ENCODE measurements at regions not wholly inside any gene's neighbourhood (a gene's known extent, or its start where the extent isn't known, plus 50 kb on each side); places are given as distances from the start of the nearest gene placed in this dataset.

DNA sequence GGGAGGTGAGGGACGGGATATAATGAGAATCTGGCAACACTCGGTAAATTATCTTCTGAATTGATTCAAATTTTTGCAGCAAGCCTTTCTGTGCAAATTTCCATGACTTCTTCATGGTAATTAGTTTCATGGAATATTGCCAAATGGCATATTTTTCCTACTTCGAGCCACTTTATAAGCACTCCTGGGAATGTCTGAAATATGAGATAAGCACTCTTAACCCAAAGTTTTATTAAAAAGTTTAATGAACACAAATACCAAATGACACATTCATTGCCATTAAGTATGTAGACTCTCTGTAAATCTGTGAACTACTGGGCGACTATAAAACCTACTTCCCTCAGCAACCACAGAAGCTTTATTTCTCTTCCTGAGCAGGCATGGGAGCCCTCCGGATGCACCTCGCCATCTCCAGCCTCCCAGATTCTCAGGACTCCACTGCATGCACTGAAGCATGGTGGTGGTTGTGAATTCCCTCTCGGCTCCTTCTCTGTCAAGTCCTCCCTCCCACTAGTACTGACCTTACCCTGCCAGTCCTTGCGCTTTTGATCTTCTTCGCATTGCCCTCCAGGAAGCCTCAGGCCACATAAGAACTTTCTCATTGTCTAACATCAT is 154.4 kb upstream of the RPL34 start:
- TF ChIP-seq, protein P1, sequence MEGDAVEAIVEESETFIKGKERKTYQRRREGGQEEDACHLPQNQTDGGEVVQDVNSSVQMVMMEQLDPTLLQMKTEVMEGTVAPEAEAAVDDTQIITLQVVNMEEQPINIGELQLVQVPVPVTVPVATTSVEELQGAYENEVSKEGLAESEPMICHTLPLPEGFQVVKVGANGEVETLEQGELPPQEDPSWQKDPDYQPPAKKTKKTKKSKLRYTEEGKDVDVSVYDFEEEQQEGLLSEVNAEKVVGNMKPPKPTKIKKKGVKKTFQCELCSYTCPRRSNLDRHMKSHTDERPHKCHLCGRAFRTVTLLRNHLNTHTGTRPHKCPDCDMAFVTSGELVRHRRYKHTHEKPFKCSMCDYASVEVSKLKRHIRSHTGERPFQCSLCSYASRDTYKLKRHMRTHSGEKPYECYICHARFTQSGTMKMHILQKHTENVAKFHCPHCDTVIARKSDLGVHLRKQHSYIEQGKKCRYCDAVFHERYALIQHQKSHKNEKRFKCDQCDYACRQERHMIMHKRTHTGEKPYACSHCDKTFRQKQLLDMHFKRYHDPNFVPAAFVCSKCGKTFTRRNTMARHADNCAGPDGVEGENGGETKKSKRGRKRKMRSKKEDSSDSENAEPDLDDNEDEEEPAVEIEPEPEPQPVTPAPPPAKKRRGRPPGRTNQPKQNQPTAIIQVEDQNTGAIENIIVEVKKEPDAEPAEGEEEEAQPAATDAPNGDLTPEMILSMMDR (conservative IDR thresholded peaks at IDR 0.05; ENCODE audit: low read length): no peak
- TF ChIP-seq EZH2phosphoT487 (IDR thresholded peaks at IDR 0.05; ENCODE audit: borderline replicate concordance, low read depth, low read length): no peak

Data from OCI-LY7 (cell line).